IMR-90 (cell line): ENCODE measurements at regions not wholly inside any gene's neighbourhood (a gene's known extent, or its start where the extent isn't known, plus 50 kb on each side); places are given as distances from the start of the nearest gene placed in this dataset.

Experiments
- ATAC-seq: fragments of 200-7000 bp; cut with Tn5 transposase; 2 replicates; pipeline ENCODE4 v1.9.1; 2020; ENCODE audit warnings: low read depth, mild to moderate bottlenecking, moderate library complexity
- BruUV-seq: library from RNA; stranded (reverse); fragments of 400-500 nt; replicated peaks from 2 replicates; lab custom pipeline; 2021; lab: Mats Ljungman, UMichigan
- CTCF ChIA-PET: fragments of 300-600 bp; formaldehyde crosslinking; extraction: SDS; loops from one replicate; lab custom pipeline; 2021; ENCODE audit warnings: antibody characterized with exemption; lab: Yijun Ruan, JAX
- POLR2A ChIA-PET: fragments of 300-600 bp; sonication (Branson Sonifier 250); formaldehyde crosslinking; loops from one replicate; lab custom pipeline; 2022; ENCODE audit warnings: antibody characterized with exemption; ENCODE audit not compliant: unreplicated experiment; lab: Charles Lee
- DNase-seq: peaks from one replicate; pipeline ENCODE4 v3.0.0; 2013
- H2AFZ ChIP-seq: replicated peaks from 2 replicates; pipeline ENCODE3; 2013; ENCODE audit warnings: low read length, mild to moderate bottlenecking; ENCODE audit not compliant: poor library complexity
- H2AK5ac ChIP-seq: 2 replicates; pipeline ENCODE4 v1.6.1; 2013; ENCODE audit warnings: low read depth, low read length, inconsistent platforms
- H2AK9ac ChIP-seq: replicated peaks from 2 replicates; pipeline ENCODE3; 2013; ENCODE audit warnings: mild to moderate bottlenecking, low read depth, low read length, moderate library complexity; ENCODE audit not compliant: poor library complexity
- H2BK120ac ChIP-seq: 2 replicates; pipeline ENCODE4 v1.6.1; 2013; ENCODE audit warnings: low read depth, low read length, inconsistent platforms
- H2BK15ac ChIP-seq: 3 replicates; pipeline ENCODE4 v1.6.1; 2013; ENCODE audit warnings: low read depth, low read length, inconsistent platforms
- H2BK20ac ChIP-seq: 2 replicates; pipeline ENCODE4 v1.6.1; 2013; ENCODE audit warnings: low read depth, mild to moderate bottlenecking, inconsistent platforms, low read length, moderate library complexity
- H2BK5ac ChIP-seq: 2 replicates; pipeline ENCODE4 v1.6.1; 2013; ENCODE audit warnings: mild to moderate bottlenecking, low read depth, low read length, inconsistent platforms; ENCODE audit not compliant: poor library complexity, severe bottlenecking
- H3K14ac ChIP-seq: replicated peaks from 2 replicates; pipeline ENCODE4 v1.6.1; 2013; ENCODE audit warnings: low read depth, low read length, inconsistent platforms
- H3K18ac ChIP-seq: 2 replicates; pipeline ENCODE4 v1.6.1; 2013; ENCODE audit warnings: low read depth, low read length, control low read depth
- H3K23ac ChIP-seq: 2 replicates; pipeline ENCODE4 v1.6.1; 2013; ENCODE audit warnings: low read depth, low read length, inconsistent platforms
- H3K27ac ChIP-seq: 2 replicates; pipeline ENCODE4 v1.5.1; 2013; ENCODE audit warnings: mild to moderate bottlenecking, control low read depth, low read length; ENCODE audit not compliant: insufficient read depth
- H3K27me3 ChIP-seq: 2 replicates; pipeline ENCODE4 v1.6.1; 2013; ENCODE audit warnings: low read length; ENCODE audit not compliant: control insufficient read depth, insufficient read depth
- H3K36me3 ChIP-seq: 2 replicates; pipeline ENCODE4 v1.6.1; 2013; ENCODE audit warnings: low read length, mixed read lengths; ENCODE audit not compliant: control insufficient read depth, insufficient read depth
- H3K4ac ChIP-seq: 2 replicates; pipeline ENCODE4 v1.6.1; 2013; ENCODE audit warnings: low read depth, low read length, inconsistent platforms
- H3K4me1 ChIP-seq: 2 replicates; pipeline ENCODE4 v1.6.1; 2013; ENCODE audit warnings: low read length, mixed read lengths; ENCODE audit not compliant: control insufficient read depth, insufficient read depth
- H3K4me2 ChIP-seq: 2 replicates; pipeline ENCODE4 v1.6.1; 2013; ENCODE audit warnings: low read depth, mild to moderate bottlenecking, control low read depth, low read length, moderate library complexity
- H3K4me3 ChIP-seq: 2 replicates; pipeline ENCODE4 v1.5.1; 2013; ENCODE audit warnings: low read depth, mild to moderate bottlenecking, control low read depth, low read length, moderate library complexity; ENCODE audit not compliant: insufficient read depth
- H3K56ac ChIP-seq: 2 replicates; pipeline ENCODE4 v1.6.1; 2013; ENCODE audit warnings: low read length, inconsistent platforms; ENCODE audit not compliant: insufficient read depth; ENCODE audit errors: extremely low read depth
- H3K79me1 ChIP-seq, 2 experiments: 2 replicates each; pipeline ENCODE4 v1.6.1; 2013; ENCODE audit warnings: low read length in 2 of 2, inconsistent platforms in 1 of 2, low read depth in 1 of 2
- H3K9ac ChIP-seq: 2 replicates; pipeline ENCODE4 v1.6.1; 2013; ENCODE audit warnings: low read depth, low read length, control low read depth
- H3K9me1 ChIP-seq: 2 replicates; pipeline ENCODE4 v1.6.1; 2013; ENCODE audit warnings: low read length, inconsistent platforms; ENCODE audit not compliant: insufficient read depth
- H3K9me3 ChIP-seq: 2 replicates; pipeline ENCODE4 v1.6.1; 2013; ENCODE audit warnings: low read length; ENCODE audit not compliant: control insufficient read depth, insufficient read depth
- H4K20me1 ChIP-seq: 2 replicates; pipeline ENCODE4 v1.6.1; 2013; ENCODE audit warnings: low read length, inconsistent platforms; ENCODE audit not compliant: insufficient read depth
- H4K5ac ChIP-seq: 2 replicates; pipeline ENCODE4 v1.6.1; 2013; ENCODE audit warnings: mild to moderate bottlenecking, low read depth, low read length, control low read depth
- H4K8ac ChIP-seq, 2 experiments: 2 replicates each; pipeline ENCODE4 v1.6.1; 2013; ENCODE audit warnings: low read depth in 2 of 2, low read length in 2 of 2, control low read depth in 1 of 2, inconsistent platforms in 1 of 2
- H4K91ac ChIP-seq: 2 replicates; pipeline ENCODE4 v1.6.1; 2013; ENCODE audit warnings: low read depth, low read length, inconsistent platforms; ENCODE audit not compliant: insufficient read depth
- CEBPB ChIP-seq: IDR thresholded peaks from 2 replicates; pipeline ENCODE4 v1.6.1; 2012; ENCODE audit warnings: low read depth, low read length, improper control_type of control experiment
- SMC3 ChIP-seq: fragments of 150-350 bp; IDR thresholded peaks from 2 replicates; pipeline ENCODE4 v1.6.1; 2016; ENCODE audit warnings: low read depth, mild to moderate bottlenecking, antibody characterized with exemption, low read length, moderate library complexity
- WGBS, 2 experiments: methylation state at CpG; one replicate each; pipeline versions ENCODE4 v1.1.5 to v1.1.7; 2013; ENCODE audit warnings: missing lambda C conversion rate in 2 of 2; ENCODE audit not compliant: insufficient read length in 1 of 2; ENCODE audit errors: extremely low coverage in 2 of 2; 5-methylcytosine and 5-hydroxymethylcytosine counted together
- dilution Hi-C: fragments of 300-500 bp; cut with HindIII; formaldehyde crosslinking; loops from one replicate; pipeline ENCODE4 v1.14.3; 2018; ENCODE audit warnings: low sequenced_read_pairs; ENCODE audit not compliant: unreplicated experiment
- in situ Hi-C: fragments of 300-500 bp; cut with MboI; formaldehyde crosslinking; loops from 3 replicates; pipeline ENCODE4 v1.14.3; 2019; ENCODE audit warnings: low sequenced_read_pairs, inconsistent platforms, mixed read lengths
- intact Hi-C: fragments of 100-400 bp; cut with micrococcal nuclease; formaldehyde crosslinking; loops from 2 replicates; pipeline ENCODE4 v1.10.0; 2022

DNA sequence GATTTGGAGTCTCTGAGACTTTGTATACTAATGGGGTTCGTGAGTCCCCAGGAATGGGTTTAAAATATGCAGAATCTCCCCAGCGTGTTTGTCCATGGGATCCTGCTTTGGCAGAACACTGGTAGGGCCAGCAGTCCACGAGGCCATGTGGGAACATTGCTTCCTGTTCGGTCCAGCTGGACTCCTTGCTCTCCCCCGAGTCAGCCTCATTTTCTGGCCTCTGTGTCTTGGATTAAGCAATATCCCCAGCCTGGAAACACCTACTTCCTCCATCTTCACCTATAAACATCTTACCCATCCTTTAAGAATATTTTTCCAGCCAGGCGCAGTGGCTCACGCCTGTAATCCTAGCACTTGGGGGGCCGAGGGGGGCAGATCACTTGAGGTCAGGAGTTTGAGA is 142.4 kb downstream of the NAV1 start:
- H3K23ac ChIP-seq = no peak overlapping the region
- intact Hi-C loops (no loop called here), dilution Hi-C loops (no loop called here), in situ Hi-C loops (no loop called here)
- no peak overlapping the region for H3K27ac ChIP-seq
- H2BK20ac ChIP-seq = no peak overlapping the region
- H2BK15ac ChIP-seq = no peak overlapping the region
- no peak overlapping the region for H2BK120ac ChIP-seq
- ChIA-PET POLR2A (no interaction called here), CTCF (no interaction called here)
- H4K91ac ChIP-seq = no peak overlapping the region
- H3K14ac ChIP-seq = no peak overlapping the region
- H3K9ac ChIP-seq = no peak overlapping the region
- H4K8ac ChIP-seq = no peak overlapping the region
- H3K4ac ChIP-seq = no peak overlapping the region
- H4K5ac ChIP-seq = no peak overlapping the region
- H3K4me2 ChIP-seq = no peak overlapping the region
- no peak overlapping the region for H2AK9ac ChIP-seq
- H3K56ac ChIP-seq = no peak overlapping the region
- H3K9me1 ChIP-seq = peaks cover 24% of the 10 kb centered on the region
- no peak overlapping the region for H3K4me3 ChIP-seq
- H3K36me3 ChIP-seq = no peaks in the 10 kb centered on the region; the same call in none of the 2 replicates
- H2AFZ ChIP-seq = no peak overlapping the region
- peaks cover 89% of the 10 kb centered on the region for H4K20me1 ChIP-seq
- H3K79me1 ChIP-seq = peaks cover 30 to 81% of the 10 kb centered on the region in 2 experiments
- H3K9me3 ChIP-seq = no peaks in the 10 kb centered on the region
- peaks cover 25% of the 10 kb centered on the region for H3K4me1 ChIP-seq
- no TSS peak for BruUV-seq
- no peak overlapping the region for H2BK5ac ChIP-seq
- no peak overlapping the region for H2AK5ac ChIP-seq
- H3K18ac ChIP-seq = no peak overlapping the region
- ATAC-seq (no peak), DNase-seq (no peak)
- H3K27me3 ChIP-seq = no peaks in the 10 kb centered on the region
- 84% methylated on average over 7 of the region's 8 CpGs; no CpG with 5 or more reads in 1 of the 2 experiments for WGBS, 2 experiments
- TF ChIP-seq SMC3 (no peak), CEBPB (peak; percentile 29; the same call in 1 of the 2 replicates)
